ENCODE measurements at regions not wholly inside any gene's neighbourhood (a gene's known extent, or its start where the extent isn't known, plus 50 kb on each side); places are given as distances from the start of the nearest gene placed in this dataset.

DNA sequence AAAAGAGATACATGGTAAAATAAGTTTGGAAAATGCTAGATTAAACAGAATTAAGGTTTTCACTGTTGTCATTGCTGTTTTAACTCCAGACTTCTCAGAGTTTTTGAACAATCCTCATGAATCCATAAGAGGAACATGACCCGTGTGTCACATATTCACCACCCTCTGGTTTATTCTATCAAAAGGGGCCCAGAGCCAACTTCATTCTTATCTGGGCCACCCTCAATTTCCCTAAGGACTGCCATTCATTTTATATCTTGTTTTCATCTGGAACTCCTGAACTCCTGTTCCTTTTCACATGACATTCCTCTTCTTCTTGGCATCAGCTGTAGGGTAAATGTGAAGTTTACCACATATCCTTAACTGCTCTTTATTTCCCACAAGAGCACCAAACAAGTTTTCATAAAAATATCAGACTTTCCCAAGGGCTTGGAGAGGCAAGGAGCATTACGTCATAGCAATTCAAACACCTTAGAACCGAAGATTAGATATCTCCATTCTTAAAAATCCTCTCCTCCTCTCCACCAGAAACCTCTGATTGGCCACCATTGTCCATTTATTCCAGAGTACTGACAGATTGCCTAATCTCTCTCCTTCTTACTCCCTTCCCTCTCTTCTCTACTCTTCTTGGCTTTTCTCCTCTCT lies 225.2 kb downstream of the SEC23A start:
- Histone ChIP-seq H3K4me1 (replicated peaks in 1 of 2; ENCODE audit: control insufficient read depth in 2 of 2, insufficient read depth in 2 of 2, low read length in 2 of 2) (no peaks in the 10 kb centered on the region), H4K20me1 (replicated peaks; ENCODE audit: control insufficient read depth, insufficient read depth, low read length) (no peaks in the 10 kb centered on the region; the same call in 1 of the 2 replicates), H2AFZ (ENCODE audit: low read depth, low read length) (no peak overlapping the region), H3K27ac (ENCODE audit: extremely low read depth, low read depth, low read length) (no peak overlapping the region), H3K9me3 (replicated peaks; ENCODE audit: control insufficient read depth, insufficient read depth, low read depth, low read length) (no peaks in the 10 kb centered on the region), H3K27me3 (ENCODE audit: control insufficient read depth in 2 of 2, insufficient read depth in 2 of 2, low read length in 2 of 2) (no peaks in the 10 kb centered on the region), H3K36me3 (ENCODE audit: control insufficient read depth, insufficient read depth, low read length) (no peaks in the 10 kb centered on the region), H3K9ac (ENCODE audit: insufficient read depth in 1 of 2, low read depth in 2 of 2, low read length in 2 of 2) (no peak overlapping the region), H3K9me1 (ENCODE audit: control insufficient read depth, insufficient read depth, low read length) (no peaks in the 10 kb centered on the region), H3K79me2 (ENCODE audit: control insufficient read depth, insufficient read depth, low read length) (no peaks in the 10 kb centered on the region), H3K4me3 (no peak overlapping the region), H3K4me2 (ENCODE audit: insufficient read depth, low read length) (no peak overlapping the region)
- intact Hi-C loops (cut with micrococcal nuclease) (no loop called here), in situ Hi-C loops (cut with MboI) (no loop called here)
- FAIRE-seq = no peak
- TF ChIP-seq ZNF232 (CRISPR knock-in tag; IDR thresholded peaks at IDR 0.05) (no peak), SIX5 (IDR thresholded peaks at IDR 0.05; ENCODE audit: borderline replicate concordance in 1 of 2, insufficient read depth in 1 of 2, low read depth in 1 of 2, low read length in 2 of 2) (no peak), RFX5 (IDR thresholded peaks at IDR 0.05; ENCODE audit: low read depth, low read length) (no peak), SOX6 (IDR thresholded peaks at IDR 0.05) (no peak), ZNF41 (CRISPR knock-in tag; conservative IDR thresholded peaks at IDR 0.05) (no peak), TEAD4 (IDR thresholded peaks at IDR 0.05; ENCODE audit: low read length) (no peak), TEAD4 (CRISPR knock-in tag; IDR thresholded peaks at IDR 0.05; ENCODE audit: borderline replicate concordance) (no peak)
- BruUV-seq (replicated peaks) = no TSS peak
- no peak for ATAC-seq
- WGBS (ENCODE audit: insufficient coverage, low coverage, missing lambda C conversion rate) = 0% methylated on average over 3 of the region's 3 CpGs
- ChIA-PET POLR2A (no interaction called here), CTCF (ENCODE audit: low intra/inter-chr PET ratio) (no interaction called here)
- no peak for DNase-seq (ENCODE audit: extremely low read depth in 1 of 4, low spot score in 3 of 4)

DNA sequence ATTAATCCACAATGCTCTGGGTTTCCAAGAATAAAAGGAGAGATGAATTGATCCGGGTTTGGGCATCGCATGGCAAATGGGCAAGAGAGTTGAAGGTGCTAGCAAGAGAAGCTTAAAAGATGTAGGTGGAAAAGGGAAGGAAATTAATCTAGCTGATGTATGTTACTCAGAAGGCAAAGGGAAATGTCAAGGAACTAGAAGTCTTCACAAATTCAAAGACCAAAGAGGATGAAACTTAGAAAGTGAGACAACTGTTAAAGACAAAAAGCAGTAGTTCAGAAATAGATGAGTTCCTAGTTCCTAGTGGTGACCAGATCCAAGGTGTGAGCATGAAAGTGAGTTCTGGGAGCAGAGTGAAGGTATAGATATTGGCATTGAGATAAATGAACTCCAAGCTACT lies 228.3 kb downstream of the SEC23A start:
- intact Hi-C loops (cut with micrococcal nuclease) = no loop called here
- no peak for ATAC-seq
- DNase-seq (ENCODE audit: extremely low read depth in 1 of 4, low spot score in 3 of 4) = no peak
- Histone ChIP-seq H3K79me2 (ENCODE audit: control insufficient read depth, insufficient read depth, low read length) (no peaks in the 10 kb centered on the region), H4K20me1 (replicated peaks; ENCODE audit: control insufficient read depth, insufficient read depth, low read length) (no peaks in the 10 kb centered on the region; the same call in 1 of the 2 replicates), H3K27me3 (ENCODE audit: control insufficient read depth in 2 of 2, insufficient read depth in 2 of 2, low read length in 2 of 2) (no peaks in the 10 kb centered on the region), H3K4me2 (ENCODE audit: insufficient read depth, low read length) (no peak overlapping the region), H3K36me3 (ENCODE audit: control insufficient read depth, insufficient read depth, low read length) (no peaks in the 10 kb centered on the region), H2AFZ (ENCODE audit: low read depth, low read length) (no peak overlapping the region), H3K27ac (ENCODE audit: extremely low read depth, low read depth, low read length) (no peak overlapping the region), H3K9me3 (replicated peaks; ENCODE audit: control insufficient read depth, insufficient read depth, low read depth, low read length) (no peaks in the 10 kb centered on the region), H3K4me3 (no peak overlapping the region), H3K4me1 (replicated peaks in 1 of 2; ENCODE audit: control insufficient read depth in 2 of 2, insufficient read depth in 2 of 2, low read length in 2 of 2) (no peaks in the 10 kb centered on the region), H3K9ac (ENCODE audit: insufficient read depth in 1 of 2, low read depth in 2 of 2, low read length in 2 of 2) (no peak overlapping the region), H3K9me1 (ENCODE audit: control insufficient read depth, insufficient read depth, low read length) (no peaks in the 10 kb centered on the region)
- ChIA-PET CTCF (ENCODE audit: low intra/inter-chr PET ratio) (no interaction called here), POLR2A (no interaction called here)
- WGBS (ENCODE audit: insufficient coverage, low coverage, missing lambda C conversion rate) = 0% methylated on average over 2 of the region's 2 CpGs
- in situ Hi-C loops (cut with MboI) = loop anchor here (25.0 kb wide), 1 partner anchor 987 kb away; no protein-coding TSS in a partner anchor
- no peak for FAIRE-seq
- BruUV-seq (replicated peaks) = no TSS peak
- TF ChIP-seq PHF8 (IDR thresholded peaks at IDR 0.05; ENCODE audit: borderline replicate concordance, low read length) (no peak), SMAD1 (IDR thresholded peaks at IDR 0.05; ENCODE audit: low read depth, low read length, partially characterized antibody) (no peak), KLF6 (CRISPR knock-in tag; IDR thresholded peaks at IDR 0.05; ENCODE audit: borderline replicate concordance) (no peak)
- TF ChIP-seq, protein P1, sequence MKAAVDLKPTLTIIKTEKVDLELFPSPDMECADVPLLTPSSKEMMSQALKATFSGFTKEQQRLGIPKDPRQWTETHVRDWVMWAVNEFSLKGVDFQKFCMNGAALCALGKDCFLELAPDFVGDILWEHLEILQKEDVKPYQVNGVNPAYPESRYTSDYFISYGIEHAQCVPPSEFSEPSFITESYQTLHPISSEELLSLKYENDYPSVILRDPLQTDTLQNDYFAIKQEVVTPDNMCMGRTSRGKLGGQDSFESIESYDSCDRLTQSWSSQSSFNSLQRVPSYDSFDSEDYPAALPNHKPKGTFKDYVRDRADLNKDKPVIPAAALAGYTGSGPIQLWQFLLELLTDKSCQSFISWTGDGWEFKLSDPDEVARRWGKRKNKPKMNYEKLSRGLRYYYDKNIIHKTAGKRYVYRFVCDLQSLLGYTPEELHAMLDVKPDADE (conservative IDR thresholded peaks at IDR 0.05; ENCODE audit: control insufficient read depth, low read depth, low read length) = no peak
- TF ChIP-seq, protein P2, sequence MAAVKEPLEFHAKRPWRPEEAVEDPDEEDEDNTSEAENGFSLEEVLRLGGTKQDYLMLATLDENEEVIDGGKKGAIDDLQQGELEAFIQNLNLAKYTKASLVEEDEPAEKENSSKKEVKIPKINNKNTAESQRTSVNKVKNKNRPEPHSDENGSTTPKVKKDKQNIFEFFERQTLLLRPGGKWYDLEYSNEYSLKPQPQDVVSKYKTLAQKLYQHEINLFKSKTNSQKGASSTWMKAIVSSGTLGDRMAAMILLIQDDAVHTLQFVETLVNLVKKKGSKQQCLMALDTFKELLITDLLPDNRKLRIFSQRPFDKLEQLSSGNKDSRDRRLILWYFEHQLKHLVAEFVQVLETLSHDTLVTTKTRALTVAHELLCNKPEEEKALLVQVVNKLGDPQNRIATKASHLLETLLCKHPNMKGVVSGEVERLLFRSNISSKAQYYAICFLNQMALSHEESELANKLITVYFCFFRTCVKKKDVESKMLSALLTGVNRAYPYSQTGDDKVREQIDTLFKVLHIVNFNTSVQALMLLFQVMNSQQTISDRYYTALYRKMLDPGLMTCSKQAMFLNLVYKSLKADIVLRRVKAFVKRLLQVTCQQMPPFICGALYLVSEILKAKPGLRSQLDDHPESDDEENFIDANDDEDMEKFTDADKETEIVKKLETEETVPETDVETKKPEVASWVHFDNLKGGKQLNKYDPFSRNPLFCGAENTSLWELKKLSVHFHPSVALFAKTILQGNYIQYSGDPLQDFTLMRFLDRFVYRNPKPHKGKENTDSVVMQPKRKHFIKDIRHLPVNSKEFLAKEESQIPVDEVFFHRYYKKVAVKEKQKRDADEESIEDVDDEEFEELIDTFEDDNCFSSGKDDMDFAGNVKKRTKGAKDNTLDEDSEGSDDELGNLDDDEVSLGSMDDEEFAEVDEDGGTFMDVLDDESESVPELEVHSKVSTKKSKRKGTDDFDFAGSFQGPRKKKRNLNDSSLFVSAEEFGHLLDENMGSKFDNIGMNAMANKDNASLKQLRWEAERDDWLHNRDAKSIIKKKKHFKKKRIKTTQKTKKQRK (IDR thresholded peaks at IDR 0.05; ENCODE audit: borderline replicate concordance, low read depth, low read length) = no peak
